ENCODE measurements at regions not wholly inside any gene's neighbourhood (a gene's known extent, or its start where the extent isn't known, plus 50 kb on each side); places are given as distances from the start of the nearest gene placed in this dataset.
"Not testable (repeated sequence)": the region's sequence is repeated elsewhere in the genome, so short reads cannot be mapped to it uniquely, and the experiment has no call there.

- FAIRE-seq = no peak
Observed at GRCh38 chr14:57060276-57060955, 208.3 kb downstream of the EXOC5 start.

- FAIRE-seq = no peak
Observed at GRCh38 chr14:57058319-57058718, 210.4 kb downstream of the EXOC5 start.

GRCh38 chr14:57057803-57058202, 210.9 kb downstream of the EXOC5 start:
- no peak for FAIRE-seq

- FAIRE-seq = not testable (repeated sequence)
Observed at GRCh38 chr14:57056522-57056921, 212.2 kb downstream of the EXOC5 start.

DNA sequence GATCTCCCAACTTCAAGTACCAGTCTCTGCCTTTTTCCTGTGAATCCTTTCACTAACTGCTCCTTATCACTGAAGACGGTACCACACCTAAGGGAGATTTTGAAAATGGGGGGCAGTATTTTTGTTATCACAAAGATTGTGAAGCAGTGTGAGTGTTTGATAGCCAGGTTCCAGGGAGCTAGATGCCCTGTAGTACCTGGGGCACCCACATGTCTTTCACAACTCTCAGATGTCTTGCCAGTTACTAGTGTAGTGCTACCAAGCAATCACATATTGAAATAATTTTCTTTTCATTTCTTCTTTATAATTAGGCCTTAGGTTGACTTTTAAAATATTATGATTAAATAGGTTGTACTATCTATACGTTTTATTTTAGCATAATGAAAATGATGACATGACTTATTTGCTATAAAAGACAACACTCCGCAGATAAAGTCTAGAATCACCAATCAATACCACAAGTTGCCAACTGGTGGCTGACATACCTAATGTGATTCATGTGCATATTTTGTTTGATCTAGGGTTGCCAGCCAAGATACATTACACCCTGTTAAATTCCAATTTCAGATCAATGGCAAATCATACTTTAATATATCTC, 215.9 kb downstream of the EXOC5 start:
- no peak for FAIRE-seq

DNA sequence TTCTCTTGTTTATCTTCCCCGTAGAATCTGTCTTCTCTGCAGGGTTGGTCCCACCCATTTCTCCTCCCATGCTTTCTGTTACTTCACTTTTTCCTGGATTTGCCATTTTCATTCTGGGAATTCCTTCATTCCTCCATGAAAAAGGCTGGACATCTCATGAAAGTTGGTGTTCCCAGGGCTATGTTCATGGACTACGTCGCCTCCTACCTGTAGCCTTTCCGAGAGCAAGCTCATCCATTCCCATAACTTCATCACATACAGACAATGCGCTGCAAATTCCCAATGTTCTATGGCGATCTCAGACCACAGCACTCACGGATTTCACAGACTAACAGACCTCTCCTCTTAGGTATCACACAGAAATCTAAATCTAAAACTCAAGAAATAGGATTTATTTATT, 217.1 kb downstream of the EXOC5 start:
- FAIRE-seq = no peak

DNA sequence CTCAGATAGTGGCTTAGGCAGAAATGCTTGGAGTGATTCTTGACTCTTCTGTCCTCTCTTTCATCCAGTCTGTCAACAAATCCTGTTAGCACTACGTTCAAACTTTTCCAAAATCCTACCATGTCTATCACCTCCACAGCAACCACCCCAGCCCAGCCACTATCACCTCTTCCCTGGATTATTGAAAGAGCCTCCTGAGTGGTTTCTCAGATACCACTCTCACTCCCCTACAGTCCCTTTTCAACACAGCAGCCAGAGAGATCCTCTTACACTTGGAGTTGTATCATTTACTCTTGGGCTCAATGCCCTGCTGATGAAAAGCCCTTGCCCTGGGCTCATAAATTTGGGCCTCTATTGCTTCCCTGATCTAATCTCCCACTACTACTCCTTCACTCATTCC, 218.9 kb downstream of the EXOC5 start:
- no peak for FAIRE-seq

GRCh38 chr14:57046175-57046574, 222.5 kb downstream of the EXOC5 start:
- no peak for FAIRE-seq

DNA sequence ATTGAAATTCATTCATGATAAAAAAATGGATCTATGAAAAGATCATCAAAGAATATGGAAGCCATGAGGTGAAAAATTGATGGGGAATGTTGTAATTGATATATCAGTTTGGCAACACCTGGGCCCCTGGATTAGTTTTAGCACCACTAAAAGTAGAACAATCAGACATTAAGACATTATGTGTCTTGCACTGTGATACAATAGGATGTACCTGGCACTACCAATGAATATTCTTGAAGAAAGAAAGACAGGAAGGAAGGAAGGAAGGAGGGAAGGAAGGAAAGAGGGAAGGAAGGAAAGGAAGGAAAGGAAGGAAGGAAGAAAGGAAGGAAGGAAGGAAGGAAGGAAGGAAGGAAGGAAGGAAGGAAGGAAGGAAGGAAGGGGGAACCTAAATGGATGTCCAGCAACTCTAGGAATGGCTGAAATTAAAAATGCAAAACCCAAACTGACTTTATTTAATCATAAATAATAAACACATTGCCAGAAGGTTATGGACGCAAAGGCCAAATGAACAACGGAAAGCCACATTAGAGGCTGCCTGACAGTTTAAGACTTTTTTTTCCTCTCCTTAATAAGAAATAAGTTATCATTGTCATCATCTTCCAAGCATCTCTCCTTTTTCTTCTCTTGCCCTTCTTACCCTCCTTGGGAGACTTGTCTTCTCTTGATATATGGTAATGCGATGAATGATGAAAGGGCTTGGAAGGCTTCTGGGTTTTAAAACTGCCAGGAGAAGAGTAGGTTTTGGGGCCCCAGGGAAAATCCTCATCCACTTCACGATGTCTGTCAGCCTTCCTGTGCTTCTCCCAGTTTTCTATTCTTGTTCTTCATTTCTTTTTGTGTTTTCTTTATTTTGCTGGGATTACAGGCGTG, 224.4 kb downstream of the EXOC5 start:
- not testable (repeated sequence) for FAIRE-seq

DNA sequence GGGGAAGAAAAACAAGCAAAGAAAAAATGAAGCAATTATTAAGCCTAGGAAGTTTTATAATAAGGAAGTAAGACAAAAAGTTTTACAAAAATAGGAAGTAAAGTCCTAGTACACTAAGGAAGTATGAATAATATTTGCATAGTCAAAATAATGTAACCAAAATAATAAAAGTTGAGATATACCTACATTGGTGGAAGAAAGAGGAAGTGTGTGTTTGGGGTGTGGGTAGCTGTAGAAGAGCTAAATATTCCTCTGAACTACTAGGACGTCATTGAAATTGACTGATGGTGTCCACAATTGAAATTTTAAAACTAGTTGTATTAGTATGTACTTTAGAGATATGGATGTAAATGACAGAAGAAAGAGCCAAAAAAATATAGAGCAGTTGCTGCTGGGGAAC, 228.4 kb upstream of the OTX2 start:
- no peak for FAIRE-seq

DNA sequence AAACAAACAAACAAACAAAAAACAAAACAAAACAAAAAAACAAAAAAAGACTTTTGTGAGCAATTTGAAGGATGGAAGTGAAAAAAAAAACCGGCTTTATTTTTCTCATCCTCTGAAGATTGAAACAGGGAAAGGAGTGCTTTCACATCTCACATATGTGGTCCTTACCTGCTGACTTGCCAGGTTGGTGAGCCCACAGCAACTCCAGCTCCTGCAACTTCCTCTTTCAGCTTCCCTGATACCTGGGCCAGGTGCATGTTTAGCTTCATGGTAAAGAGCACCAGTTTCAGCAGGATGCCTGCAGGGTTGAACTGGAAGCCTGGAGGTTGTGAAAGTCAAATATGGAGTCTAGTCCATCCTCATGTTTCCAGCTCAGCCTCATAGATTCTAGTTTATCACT, 221.2 kb upstream of the OTX2 start:
- no peak for FAIRE-seq

DNA sequence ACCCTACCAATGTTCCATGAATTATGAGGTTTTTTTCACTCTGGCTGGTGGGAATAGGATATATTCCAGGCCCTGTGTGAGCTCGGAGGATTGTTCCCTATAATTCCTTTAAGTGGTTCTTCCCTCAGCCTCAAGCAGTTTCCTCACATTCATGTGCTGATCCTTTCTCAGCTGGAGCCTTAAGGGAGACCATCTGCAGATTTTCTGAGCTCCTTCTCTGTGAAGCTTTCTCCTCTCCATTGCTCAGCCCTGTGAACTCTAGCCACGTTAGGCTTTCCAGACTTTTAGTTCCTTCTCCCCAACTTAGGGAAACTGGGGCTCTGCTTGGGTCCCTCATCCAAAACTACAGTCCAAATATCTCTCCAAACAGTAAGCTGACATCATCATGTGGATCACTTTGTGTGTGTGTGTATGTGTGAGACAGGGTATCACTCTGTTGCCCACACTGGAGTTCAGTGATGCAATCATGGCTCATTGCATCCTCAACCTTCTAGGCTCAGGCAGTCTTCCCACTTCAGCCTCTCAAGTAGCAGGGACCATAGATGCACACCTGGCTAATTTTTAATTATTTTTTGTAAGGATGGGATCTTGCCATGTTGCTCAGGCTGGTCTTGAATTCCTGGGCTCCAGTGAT, 219.5 kb upstream of the OTX2 start:
- FAIRE-seq = no peak

DNA sequence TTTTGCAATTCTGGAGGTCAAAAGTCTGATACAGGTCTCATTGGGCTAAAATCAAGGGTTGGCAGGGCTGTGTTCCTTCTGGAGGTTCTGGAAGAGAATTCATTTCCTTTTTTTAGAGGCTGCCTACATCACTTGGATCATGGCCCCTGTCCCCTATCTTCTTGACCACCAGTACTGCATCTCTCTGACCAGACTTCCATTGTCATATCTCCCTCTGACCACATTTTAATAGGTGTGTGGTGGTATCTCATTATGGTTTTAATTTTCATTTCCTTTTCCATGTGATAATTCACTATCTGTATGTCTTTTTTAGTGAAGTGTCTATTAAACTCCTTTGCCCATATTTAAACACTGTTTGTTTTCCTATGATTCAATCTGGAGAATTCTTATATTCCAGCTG, 215.2 kb upstream of the OTX2 start:
- no peak for FAIRE-seq

DNA sequence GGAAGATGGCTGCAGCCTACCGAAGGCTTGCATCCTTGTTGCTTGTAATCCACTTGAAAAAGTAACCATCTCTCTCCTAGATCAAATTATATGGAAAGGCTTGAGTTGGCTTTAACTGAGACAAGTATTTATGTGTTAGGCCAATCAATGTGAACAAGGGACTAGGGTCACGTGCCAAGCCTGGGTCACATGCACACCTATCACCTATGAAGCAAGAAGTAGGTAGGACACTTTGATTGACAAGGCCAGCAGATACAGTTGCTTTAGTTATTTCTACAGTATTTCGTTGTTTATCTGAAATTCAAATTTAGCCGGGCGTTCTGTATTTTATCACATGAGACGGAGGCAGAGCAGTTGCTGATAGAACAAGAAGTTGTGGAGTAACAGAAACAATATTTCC, 212.3 kb upstream of the OTX2 start:
- FAIRE-seq = no peak

- FAIRE-seq = no peak
Observed at GRCh38 chr14:57018065-57018464, 207.8 kb upstream of the OTX2 start.

DNA sequence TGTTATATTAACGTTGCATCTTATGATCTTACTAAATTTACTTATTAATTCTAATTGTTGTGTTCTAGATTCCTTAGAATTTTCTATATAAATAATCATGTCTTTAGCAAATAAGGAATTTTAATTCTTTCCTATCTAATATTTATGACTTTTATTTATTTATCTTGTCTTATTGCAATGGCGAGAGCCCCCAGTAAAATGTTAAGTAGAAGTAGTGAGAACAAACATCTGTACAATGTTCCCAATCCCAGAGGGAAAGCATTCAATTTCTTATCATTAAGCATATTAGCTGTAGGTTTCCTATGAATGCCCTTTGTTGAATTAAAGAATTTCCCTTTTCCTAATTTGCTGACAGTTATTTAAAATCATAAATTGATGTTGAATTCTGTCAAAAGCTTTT, 203.7 kb upstream of the OTX2 start:
- no peak for FAIRE-seq

- FAIRE-seq = no peak
Observed at GRCh38 chr14:57009585-57010515, 199.6 kb upstream of the OTX2 start.

DNA sequence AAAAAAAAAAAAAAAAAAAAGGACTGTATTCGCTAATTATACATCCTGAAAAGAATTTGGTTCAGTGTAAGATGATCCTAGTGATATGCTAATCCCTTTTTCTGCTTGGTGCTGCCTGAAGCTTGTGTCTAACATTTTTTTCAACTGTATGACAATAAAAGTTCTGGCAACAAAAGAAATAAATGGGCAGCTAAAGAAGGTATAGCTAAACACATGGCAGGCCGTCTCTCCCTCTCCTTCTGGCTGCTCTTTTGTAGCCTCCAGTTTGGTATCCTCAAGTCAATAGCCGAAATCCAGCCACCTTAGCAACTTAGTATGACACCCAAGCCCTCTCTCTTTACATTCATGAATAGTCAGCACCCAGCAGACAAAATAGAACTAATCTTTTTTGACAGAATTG, 198.3 kb upstream of the OTX2 start:
- no peak for FAIRE-seq

DNA sequence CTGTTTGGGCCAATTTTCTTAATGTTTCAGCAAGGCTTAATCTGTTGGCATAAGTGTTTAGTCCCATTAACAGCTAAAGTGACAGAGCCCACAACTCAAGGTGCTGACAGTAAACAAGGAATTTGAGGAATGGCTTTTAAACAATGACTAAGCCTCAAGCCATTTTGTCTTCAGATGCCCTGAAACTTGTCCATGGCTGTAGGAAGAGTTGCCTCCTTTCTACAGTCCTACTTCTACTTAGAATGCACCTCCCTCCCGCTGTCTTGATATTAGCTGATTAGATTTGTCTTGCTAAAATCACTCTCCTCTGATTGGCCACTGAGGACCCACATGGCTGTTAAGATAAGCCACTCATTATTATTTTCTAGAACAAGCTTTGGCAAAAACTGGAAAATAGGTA, 188.4 kb upstream of the OTX2 start:
- no peak for FAIRE-seq

GRCh38 chr14:56996721-56997399, 186.6 kb upstream of the OTX2 start:
- no peak for FAIRE-seq

DNA sequence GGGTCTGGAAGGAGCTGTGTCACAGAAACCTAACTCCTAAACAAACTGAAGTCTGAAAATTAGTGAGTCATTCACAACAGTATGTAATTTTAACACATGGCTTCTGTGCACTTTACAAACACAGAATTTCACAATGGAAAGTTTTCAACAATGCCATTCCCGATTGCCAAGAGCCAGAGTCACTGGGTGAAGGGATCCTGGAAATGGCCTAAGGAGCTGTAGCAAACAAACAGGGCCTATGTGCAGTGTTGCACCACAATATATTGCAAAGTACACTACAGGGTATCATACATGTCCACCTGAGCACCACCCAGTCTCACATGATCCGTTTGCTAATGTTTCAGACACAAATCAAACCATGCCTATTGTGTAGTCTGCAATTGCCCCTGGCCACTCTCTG, 184.7 kb upstream of the OTX2 start:
- FAIRE-seq = no peak

GRCh38 chr14:56992332-56992820, 182.1 kb upstream of the OTX2 start:
- no peak for FAIRE-seq
